Glomerular endothelial cell (primary cell): ENCODE measurements at regions not wholly inside any gene's neighbourhood (a gene's known extent, or its start where the extent isn't known, plus 50 kb on each side); places are given as distances from the start of the nearest gene placed in this dataset.

ENCODE experiments used
- DNase-seq: peaks from one replicate; pipeline ENCODE4 v3.0.0-alpha.2; 2011; ENCODE audit warnings: low read depth, low spot score; ENCODE audit errors: extremely low read depth

GRCh38 chr5:20590356-20590755 is 602.4 kb upstream of the CDH18 start:
- no peak for DNase-seq

GRCh38 chr5:20575571-20575970 is 587.6 kb upstream of the CDH18 start:
- no peak for DNase-seq

GRCh38 chr5:20574576-20574975 is 586.6 kb upstream of the CDH18 start:
- no peak for DNase-seq

- peak; percentile 65 for DNase-seq
Observed at GRCh38 chr5:20572614-20573013, 584.6 kb upstream of the CDH18 start.

- no peak for DNase-seq
Observed at GRCh38 chr5:20570486-20570885, 582.5 kb upstream of the CDH18 start.

- no peak for DNase-seq
Observed at GRCh38 chr5:20562544-20562943, 574.5 kb upstream of the CDH18 start.

GRCh38 chr5:20559845-20560244 is 571.8 kb upstream of the CDH18 start:
- no peak for DNase-seq

- DNase-seq = no peak
Observed at GRCh38 chr5:20556115-20556763, 568.2 kb upstream of the CDH18 start.

- no peak for DNase-seq
Observed at GRCh38 chr5:20555034-20555433, 567.0 kb upstream of the CDH18 start.

- DNase-seq = no peak
Observed at GRCh38 chr5:20554001-20554400, 566.0 kb upstream of the CDH18 start.

GRCh38 chr5:20537911-20538703 is 550.1 kb upstream of the CDH18 start:
- no peak for DNase-seq

GRCh38 chr5:20536813-20537212 is 548.8 kb upstream of the CDH18 start:
- DNase-seq = no peak

- DNase-seq = no peak
Observed at GRCh38 chr5:20536341-20536740, 548.3 kb upstream of the CDH18 start.

- DNase-seq = no peak
Observed at GRCh38 chr5:20528471-20528870, 540.5 kb upstream of the CDH18 start.

GRCh38 chr5:20524991-20525529 is 537.1 kb upstream of the CDH18 start:
- no peak for DNase-seq

- no peak for DNase-seq
Observed at GRCh38 chr5:20522905-20523482, 535.0 kb upstream of the CDH18 start.

- no peak for DNase-seq
Observed at GRCh38 chr5:20515606-20516005, 527.6 kb upstream of the CDH18 start.

- DNase-seq = no peak
Observed at GRCh38 chr5:20514145-20514544, 526.1 kb upstream of the CDH18 start.

- DNase-seq = no peak
Observed at GRCh38 chr5:20500546-20500945, 512.5 kb upstream of the CDH18 start.

GRCh38 chr5:20498926-20499325 is 510.9 kb upstream of the CDH18 start:
- no peak for DNase-seq

- DNase-seq = no peak
Observed at GRCh38 chr5:20498102-20498501, 510.1 kb upstream of the CDH18 start.

GRCh38 chr5:20497356-20497755 is 509.4 kb upstream of the CDH18 start:
- no peak for DNase-seq
